NCI-H524 treated with DMSO at 0.1 percent for 48 hours (cell line): ENCODE measurements at regions not wholly inside any gene's neighbourhood (a gene's known extent, or its start where the extent isn't known, plus 50 kb on each side); places are given as distances from the start of the nearest gene placed in this dataset.
A peak's percentile ranks its signal among the peaks of the same experiment; 100 is the strongest.

Experiments used
- DNase-seq: peaks from one replicate; lab custom pipeline; 2025; lab: John Stamatoyannopoulos, UW

DNA sequence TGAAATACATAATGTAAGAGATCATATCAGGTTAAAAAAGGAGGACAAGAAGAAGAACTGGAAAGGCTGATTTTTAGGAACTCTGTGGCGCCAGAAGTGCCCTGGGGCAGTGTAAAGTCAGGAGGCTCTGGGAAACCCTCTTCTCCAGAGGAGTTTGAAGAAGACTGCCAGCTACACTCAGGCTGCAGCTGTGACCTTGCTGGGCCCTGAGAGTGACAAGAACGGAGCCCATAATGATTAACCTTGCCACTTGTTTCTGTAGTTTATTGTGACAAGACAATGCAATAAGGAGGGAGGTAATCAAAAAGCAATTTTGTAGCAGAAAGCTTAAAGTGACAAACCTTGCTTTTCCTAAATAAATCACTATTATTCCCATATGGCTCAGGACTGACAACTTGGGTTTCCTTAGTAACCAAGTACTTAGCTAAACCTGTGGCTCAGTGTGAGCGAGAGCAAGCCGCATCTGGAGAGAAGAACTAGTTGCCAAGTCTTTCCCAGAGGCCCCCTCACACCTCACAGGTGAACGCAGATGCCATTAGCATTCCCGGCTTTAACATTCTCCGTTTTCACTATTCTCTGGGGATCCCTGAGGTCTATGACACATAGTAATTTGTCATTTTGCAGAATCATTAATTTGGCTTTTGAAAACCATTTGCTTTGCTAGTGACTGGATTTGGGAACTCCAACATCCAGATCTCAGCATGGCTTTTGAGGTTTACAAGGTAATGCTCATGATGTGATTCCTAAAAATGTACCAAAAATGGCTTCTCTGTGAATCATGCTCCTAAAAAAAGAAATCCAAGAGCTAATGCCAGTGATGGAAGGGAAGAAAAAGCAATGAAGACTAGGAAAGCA is 115.9 kb downstream of the OMA1 start:
- DNase-seq = no peak

DNA sequence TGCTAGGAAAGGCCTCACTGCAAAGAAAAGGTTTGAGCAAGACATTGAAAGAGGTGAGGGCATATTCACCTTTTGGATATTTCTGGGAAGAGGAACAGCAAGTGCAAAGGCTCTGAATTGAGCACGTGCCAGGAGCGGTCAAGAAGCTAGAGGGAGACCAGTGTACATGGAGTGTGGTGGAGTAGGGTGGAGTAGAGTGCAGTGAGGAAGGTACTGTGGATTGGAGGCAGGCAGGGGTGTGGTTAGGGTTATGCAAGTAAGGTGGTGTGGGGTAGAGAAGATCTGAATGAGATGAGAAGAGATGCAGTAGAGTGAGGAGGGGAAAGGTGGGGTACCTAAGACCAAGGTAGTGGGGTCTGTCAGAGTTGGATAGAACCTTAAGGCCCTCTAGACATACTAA is 119.6 kb downstream of the OMA1 start:
- no peak for DNase-seq

DNA sequence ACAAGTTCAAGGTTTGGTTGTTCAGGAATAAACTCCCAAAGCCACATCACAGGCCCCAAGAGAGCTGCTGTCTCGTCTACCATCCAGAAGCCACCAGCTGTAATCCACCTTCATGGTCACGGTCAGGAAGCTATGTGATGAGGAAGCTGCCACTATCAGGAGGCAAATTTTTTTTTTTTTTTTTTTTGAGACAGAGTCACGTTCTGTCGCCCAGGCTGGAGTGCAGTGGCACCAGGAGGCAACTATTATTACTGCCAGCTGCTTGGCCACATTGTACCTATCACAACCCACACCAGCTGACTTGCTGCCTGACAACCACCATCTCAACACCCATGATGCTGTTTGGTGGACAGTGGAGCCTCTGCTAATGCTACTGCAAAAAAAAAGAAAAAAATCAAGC is 124.1 kb downstream of the OMA1 start:
- DNase-seq = no peak

DNA sequence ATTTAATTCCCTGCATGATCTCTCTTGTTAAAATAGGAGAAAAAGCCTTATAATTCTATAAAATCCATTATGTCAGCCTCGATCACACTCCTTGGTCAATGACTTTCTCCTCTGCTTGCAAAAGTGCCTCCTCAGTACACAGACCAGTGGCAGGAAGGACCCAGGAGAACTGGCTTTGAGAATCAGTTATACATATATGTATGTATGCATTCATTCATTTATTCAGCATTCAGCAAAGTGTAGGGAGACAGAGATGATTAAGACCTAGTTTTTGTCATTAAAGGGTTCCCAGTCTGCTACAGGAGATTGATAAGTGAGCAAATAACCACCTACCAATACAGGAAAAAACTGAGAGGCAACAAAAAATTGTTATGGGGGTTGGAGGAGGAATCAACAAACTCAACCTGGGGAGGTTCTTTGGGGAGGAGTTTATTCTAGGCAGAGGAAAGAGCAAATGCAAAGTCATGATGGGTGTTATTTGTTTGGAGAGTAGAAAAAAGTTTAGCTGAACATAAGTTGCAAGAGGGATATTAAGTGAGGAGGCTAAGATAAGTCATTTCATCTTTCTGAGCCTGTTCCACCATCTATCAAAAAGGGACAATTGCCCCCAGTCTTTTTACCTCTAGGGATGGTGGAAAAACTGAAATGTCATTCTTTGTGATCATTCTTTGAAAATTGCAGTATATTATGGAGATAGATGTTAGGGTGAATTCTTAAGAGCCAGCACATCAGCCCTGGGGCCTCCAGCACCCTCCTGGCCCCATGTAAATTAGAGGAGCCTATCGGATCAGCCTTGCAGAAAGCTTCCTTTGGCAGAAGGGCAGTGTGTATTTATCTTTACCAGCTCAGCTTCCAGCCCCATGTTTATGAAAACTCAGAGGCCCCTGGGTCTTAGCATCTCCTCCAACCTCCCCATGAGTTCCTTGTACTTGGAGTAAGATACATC is 128.0 kb downstream of the OMA1 start:
- no peak for DNase-seq

DNA sequence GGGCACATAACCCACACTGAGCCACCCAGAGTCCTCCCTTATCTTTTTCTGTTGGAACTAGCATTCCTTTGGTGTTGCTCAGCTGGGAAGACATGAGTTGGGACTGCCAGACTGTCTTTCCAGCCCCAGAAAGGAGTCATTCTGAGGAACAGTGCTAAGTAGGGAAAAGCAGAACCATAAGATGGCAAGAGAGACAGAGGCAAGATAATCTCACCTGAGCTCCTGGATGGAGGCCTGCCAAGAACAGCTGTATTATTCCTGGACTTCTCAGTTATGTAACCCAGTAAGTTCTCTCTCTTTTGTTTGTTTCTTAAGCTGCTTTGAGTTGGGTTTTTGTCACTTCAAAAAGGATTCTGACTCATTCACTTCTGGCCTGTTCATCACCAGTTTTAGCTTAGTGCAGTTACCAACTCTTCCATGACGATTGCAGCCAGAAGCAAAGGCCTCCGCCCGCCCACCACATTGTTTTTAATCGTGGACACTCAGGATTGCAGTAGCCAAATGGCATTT is 134.4 kb downstream of the OMA1 start:
- DNase-seq = no peak

DNA sequence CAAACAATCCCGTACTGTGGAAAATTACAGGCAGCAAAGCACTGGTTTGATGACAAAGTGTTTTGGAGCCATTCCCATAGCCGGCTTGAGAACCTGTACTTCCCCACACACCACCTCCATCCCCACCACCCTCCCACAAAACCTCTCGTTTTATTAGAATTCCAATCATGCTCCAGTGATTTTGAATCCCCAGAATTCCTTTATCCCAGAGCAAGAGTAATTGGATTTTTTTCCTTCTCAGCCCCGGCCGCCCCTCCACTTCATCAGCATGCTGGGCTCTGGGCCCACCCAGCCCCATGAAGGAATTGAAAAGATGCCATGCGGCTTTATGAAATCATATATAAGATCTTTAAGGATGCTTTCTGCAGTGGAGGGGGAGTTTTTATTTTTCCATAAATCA is 136.6 kb downstream of the OMA1 start:
- DNase-seq = no peak

DNA sequence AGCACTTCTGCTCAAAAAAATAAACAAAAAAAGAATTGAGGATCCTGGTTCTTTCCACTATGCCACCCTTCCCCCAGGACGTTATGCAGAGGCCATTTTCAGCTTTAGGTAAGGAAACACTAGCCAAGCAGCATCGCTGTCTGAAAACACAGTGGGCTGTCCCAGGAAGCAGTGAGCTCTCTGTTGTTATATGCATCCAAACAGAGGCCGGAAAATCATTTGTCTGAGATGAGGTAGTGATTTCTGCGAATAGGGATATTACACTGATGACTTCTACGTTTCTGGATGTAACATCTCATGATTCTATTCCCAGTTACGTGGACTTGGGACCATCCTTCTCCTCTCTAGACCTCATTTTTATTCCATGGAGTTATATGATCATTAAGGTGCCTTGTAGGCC is 137.2 kb downstream of the OMA1 start:
- DNase-seq = no peak

DNA sequence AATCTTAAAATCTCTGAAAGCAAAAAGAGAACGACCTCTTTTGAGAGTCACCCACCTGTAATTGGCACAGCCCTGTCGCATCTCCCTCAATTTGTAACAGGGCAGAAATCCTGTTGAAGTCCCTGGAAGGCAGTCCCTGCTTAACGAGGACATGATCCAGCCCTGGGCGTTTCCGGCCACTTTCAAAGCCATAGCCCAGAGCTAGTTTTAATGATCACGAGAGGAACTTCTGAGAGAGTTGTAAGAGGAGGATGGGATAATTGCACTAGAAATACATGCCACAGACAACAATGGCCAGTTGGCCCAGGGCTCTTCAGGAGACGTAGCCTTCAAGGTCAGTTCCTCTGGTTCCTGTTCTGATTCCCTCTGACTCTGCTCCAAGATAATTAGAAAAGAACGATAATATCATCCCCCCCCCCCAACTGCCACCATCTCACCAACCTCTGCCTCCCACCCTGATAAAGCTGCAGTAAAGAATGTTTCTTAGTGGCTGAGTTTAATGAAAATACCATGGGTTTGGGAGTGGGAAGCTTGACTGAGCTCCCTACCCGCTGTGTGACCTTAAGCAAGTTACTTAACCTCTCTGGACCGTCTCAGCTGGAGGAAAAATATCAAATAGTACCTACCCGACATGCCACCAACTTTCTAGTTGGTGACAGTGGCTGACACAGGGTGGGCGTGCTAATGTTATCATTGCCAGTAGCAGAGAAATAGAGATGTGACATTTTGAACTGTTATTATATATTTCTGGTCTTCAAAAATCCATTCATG is 140.0 kb downstream of the OMA1 start:
- no peak for DNase-seq

DNA sequence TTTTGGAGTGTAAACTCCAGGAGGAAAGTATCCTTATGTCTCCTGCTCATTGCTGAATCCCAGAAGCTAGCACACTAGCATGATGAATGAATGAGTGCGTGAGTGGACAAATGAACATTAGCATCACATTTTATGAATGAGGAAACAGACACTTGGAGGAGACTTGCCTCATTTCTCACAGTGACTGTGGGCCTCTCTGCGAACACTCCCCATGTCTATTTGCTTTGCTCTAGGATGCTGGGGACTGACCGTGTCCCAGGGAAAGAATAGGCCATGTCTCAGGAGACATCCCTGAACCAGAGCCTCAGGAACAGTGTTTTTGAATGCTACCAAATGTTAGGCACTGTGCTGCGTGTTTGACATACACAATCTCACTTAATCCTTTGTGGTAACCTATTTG is 140.9 kb downstream of the OMA1 start:
- DNase-seq = no peak

DNA sequence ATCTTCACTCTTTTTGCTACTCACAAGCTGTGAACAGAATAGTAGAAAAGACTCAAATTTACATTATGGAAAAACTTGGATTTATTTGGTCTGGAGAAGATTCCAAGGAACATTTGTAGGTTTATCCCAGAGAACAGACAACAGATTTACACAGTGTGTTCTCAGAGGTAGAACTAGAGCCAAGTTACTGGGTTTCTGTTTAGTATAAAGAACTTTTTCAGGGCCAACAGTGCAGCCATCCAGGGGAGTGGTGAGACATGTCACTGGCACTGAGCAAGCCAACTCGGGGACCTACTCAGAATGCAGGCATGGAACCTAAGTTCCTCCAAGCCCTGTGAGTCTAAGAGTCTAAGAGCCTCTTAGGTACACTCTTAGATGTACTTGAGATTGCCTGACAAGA is 142.6 kb downstream of the OMA1 start:
- DNase-seq = no peak

DNA sequence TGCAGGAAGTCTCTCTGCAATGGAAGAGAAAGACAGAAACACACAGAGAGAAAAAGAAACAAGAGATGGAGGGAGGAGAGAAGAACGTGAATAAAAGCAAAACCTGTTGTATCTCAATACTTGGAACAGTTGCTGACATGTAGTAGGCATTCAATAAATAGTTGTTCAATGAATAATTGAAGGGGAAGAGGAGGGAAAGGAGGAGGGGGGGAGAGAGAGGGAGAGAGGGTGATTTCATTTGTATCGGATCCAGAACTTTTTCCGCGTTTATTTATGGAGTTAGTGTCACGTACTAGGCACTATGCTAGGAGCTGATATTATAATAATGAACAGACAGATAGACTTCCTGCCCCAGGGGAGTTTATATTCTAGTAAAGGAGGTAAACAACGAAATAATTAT is 144.1 kb downstream of the OMA1 start:
- no peak for DNase-seq

DNA sequence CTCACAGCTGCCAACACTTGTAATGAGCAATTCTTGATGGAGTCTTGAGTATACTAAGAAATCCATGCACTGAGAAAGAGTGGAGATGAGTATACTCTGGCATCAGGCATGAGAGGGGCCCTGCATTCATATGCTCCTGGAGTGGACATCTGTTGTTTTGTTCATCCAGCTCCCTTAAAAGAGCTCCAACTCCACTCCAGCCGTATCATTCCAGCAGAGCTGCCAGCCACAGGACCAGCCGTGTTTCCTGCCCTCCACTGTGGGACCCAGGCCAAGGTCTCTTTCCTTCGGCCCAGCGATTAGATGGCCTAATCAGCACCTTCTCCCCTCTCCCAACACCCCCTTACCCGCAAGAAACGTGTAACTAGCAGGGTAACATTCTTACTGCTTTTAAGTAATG is 144.5 kb downstream of the OMA1 start:
- peak; percentile 28 for DNase-seq

DNA sequence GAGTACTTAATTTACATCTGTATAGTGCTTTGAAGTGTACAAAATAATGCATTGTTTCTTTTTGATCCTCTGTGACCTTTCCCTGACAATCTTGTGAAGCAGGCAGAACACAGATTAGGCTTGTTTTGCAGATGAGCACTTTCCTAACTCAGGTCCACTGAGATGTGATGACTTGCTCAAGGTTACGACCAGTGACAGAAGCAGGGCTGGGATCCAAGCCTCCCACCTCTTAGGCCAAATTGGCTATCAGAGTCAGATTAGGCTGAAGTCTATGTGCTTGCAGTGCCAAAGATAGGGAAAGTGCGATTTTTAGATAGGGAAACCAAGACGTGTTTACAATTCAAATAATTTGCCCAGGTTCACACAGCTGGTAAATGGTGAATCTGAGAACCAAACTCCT is 147.3 kb downstream of the OMA1 start:
- no peak for DNase-seq

DNA sequence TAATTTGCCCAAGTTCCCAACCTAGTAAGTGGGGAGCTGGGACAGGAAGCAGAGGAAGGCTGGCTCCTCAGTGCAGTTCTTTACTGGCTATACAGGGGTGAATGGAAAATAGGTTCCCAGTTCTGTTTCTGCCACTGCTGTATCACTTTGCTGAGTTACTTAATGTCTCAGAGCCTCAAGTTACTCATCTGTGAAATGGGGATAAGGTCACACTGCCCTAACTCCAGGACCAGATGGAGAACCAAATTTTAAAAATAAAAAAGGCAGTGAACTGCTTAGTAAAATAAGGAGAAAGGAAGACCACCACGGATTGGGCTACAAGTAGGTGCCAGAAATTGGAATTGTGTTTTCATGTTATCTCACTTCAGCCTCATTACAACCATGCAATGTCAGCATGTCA is 147.8 kb downstream of the OMA1 start:
- DNase-seq = no peak

DNA sequence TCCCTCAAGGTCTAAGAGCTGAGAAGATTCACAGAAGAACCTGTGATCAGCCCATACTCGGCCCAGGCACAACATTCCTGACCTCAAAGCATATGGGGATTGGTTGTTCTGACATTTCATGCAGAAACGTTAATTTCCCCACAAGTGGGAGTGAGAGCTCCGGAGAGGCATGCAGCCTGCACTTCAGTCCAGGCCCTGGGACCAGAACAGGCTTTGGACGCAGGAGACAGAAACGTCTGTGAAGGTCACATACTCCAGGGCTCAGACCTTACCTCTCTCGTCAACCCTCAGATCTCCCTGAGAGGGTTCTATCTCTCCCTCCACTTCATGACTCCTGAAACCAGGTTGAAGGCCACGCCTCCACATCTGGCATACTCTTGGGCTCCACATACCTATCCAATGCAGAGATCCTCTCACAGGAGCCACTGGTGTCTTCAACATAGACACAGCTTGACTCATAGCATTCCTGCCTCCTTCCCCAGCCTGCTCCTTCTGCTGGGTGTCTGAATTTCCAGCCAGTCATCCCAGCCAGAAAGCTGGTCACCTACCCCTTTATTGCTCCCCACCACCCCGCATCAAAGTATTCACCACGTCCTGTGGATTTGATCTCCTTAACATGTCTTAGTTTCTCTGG is 149.2 kb downstream of the OMA1 start:
- no peak for DNase-seq

DNA sequence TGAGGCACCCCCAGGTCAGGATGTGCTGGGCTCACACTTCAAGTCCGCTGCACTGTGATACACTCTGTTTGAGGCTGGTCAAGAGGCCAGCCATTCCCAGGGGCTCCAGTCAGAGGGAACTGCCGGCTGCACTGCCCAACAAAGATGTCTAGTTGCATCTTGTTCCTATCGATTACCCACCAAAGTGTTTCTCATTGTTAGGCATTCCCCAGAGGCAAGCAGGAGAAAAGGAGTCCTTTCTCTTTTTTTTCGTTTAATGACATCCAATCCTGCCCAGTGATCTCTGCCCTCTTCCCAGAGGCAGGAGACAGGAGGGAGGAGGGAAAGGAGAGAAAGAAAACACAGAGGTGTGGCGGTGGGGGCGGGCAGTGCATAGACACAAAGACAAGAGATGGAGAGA is 150.4 kb downstream of the OMA1 start:
- no peak for DNase-seq

DNA sequence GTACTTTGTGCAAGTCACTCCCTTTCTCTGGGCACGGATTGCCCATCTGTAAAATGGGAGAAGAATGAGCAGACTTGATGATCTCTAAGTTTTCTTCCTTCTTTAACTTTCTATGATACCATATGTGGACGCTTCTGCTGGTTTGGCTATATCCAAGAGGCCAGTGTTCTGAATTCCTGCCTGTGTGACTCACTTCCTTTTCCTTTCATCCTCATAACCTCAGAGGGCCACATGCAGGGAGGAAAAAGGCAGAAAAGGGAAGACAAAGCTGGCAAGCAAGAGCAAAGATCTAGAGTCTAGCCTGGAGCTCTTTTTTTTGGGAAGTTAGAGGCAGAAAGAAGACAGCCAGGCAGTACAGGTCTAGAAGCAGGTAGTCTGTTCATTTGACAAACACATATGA is 151.2 kb downstream of the OMA1 start:
- no peak for DNase-seq

DNA sequence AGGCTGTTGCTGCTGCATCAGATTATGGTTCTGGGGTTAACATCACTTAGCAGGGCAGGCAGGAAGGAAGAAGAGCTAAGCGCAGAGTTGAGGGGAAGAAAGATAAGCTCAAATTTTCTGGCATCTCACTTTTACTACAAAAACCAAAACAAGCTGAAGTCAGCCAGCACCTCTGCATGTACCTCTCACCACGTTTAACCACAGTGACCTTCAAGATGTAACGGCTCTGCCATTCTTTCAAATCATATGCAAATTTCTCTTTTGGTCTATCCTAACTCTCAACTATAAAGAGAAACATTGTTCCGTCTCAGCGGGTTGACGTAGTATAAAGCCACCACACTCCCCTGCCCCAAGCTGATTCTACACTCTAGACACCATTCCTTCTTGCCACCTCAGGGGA is 154.4 kb downstream of the OMA1 start:
- no peak for DNase-seq

DNA sequence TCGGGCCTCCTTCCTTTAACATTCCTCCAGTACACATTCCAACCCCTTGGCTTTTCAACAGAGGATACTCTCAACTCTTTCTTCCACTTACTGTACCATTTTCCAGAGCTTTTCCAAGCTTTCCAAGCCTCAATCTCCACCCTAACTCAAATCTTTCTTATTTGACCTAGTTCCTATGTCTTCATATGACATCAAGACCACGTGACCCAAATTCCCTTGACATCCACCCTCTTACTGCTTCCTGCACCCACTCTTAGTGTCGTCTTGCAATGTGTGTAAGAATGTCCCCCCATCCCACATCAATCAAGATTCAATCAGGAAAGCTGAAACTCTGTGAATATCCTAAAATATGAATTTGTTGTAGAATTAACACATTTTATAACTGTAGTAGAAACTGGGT is 155.0 kb downstream of the OMA1 start:
- DNase-seq = no peak

DNA sequence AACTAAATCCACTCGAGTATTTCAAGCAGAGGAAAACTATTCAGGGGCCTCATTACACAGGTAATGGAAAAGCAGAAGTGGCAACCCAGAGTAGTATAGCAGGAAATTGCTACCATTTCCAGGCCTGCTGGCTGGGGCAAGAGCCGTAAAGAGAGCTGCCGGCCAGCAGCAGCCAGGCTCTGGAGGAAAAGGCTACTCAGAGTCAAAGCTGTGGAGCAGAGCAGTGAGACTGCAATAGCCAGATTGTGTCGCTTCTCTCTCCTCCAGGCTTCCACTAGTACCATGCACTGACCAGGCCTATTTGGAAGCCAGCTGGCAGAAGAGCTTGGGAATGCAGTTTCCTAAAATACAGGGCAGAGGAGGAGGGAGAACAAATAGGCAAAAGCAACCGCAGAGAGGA is 155.5 kb downstream of the OMA1 start:
- DNase-seq = no peak

DNA sequence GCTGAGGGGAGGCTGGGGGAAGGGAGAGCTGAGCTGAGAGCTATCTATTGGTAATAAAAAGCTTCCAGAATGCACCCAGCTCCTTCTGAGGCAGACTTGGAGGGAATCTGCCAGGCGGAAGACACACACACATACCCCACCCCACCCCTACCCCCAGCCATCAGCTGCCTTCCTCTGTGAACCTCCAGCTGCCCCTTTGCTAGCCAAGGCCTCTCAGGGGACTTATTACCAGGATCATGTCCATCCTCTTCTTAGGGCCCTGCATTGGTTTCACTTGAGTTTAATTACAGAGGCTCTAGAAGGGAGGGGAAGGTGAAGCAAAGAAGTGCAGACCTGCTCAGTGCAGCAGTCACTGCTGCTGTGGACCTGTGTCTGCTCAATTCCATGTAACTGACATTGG is 156.4 kb downstream of the OMA1 start:
- no peak for DNase-seq

DNA sequence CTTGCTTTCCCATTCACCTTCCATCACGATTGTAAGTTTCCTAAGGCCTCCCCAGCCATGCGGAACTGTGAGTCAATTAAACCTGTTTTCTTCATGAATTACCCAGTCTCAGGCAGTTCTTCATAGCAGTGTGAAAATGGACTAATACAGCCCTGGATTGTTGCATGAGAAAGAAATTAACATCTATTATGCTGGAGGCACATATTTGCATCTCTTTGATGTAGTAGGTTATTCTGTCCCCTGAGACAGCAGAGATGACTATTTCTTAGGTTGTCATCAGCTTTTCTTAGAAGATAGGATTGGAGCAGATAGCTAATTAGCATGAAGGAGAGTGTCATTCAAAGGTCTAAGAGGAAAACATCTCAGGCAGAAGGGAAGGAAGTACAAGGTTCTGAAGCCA is 166.2 kb downstream of the OMA1 start:
- no peak for DNase-seq
